GM19324 (cell line): ENCODE measurements at regions not wholly inside any gene's neighbourhood (a gene's known extent, or its start where the extent isn't known, plus 50 kb on each side); places are given as distances from the start of the nearest gene placed in this dataset.
"Not testable (repeated sequence)": the region's sequence is repeated elsewhere in the genome, so short reads cannot be mapped to it uniquely, and the experiment has no call there.

Experiments used
- ATAC-seq: cut with Tn5 transposase; IDR thresholded peaks from one replicate; pipeline ENCODE4 v1.9.1; 2021; ENCODE audit warnings: mild to moderate bottlenecking, moderate library complexity; ENCODE audit not compliant: unreplicated experiment, low FRiP score

- ATAC-seq: no peak
Measured at GRCh38 chr5:110977915-110978314, 93.6 kb upstream of the TSLP start.

DNA sequence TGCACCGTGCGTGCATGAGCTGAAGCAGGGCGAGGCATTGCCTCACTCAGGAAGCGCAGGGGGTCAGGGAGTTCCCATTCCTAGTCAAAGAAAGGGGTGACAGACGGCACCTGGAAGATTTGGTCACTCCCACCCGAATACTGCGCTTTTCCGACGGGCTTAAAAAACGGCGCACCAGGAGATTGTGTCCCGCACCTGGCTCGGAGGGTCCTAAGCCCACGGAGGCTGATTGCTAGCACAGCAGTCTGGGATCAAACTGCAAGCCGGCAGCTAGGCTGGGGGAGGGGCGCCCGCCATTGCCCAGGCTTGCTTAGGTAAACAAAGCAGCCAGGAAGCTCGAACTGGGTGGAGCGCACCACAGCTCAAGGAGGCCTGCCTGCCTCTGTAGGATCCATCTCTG is 85.6 kb upstream of the TSLP start:
- not testable (repeated sequence) for ATAC-seq

- ATAC-seq: not testable (repeated sequence)
Measured at GRCh38 chr5:110987573-110987972, 83.9 kb upstream of the TSLP start.

DNA sequence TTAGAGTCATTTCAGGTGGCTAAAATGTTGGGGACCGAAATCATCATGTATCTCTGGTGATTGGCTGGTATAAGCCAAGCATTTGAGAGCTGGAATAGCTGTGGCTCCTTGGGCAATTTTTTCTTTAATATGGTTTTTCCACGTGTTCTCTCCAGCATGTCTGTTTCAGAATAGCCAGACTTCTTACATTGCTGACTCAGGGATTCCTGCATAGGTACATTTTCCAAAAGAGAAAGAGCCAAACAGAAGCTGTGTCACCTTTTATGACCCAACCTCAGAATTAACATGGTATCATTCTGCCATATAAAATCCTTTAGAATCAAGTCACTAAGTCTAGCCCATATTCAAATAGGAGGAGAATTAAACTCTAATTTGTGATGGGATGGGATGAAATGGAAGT is 74.8 kb upstream of the TSLP start:
- ATAC-seq: no peak

DNA sequence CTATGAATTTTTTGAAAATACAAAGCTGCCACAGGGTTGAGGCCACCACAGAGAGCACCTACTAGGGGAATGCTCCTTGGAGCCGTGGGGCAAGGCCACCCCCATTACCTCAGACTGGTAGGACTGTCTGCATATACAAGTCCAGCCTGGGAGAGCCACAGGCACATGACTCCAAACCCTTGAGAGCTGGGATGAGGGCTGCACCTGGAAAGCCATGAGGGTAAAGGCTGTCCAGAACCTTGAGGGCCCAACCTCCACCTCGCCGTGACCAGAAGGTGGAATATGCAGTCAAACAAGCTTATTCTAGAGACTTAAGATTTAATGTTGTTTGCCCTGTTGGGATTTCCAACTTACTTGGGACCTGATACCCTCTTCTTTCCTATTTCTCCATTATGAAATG is 69.5 kb upstream of the TSLP start:
- no peak for ATAC-seq

DNA sequence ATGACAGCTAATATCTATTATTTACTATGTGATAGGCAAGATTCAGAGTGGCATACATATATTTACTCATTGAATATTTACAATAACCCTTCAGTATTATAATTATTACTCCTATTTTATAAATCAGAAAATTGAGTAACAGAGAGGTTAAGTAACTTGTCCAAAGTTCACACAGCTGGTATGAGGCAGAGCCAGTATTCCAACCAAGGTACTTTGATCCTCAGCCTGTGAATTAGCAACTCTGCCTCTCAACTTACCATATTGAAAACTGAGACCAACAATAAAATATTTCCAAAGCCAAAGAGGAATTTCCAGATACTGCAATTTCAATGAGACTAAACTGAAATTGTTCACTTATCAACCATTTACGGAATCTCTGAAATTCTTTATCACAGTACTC is 67.9 kb upstream of the TSLP start:
- no peak for ATAC-seq

DNA sequence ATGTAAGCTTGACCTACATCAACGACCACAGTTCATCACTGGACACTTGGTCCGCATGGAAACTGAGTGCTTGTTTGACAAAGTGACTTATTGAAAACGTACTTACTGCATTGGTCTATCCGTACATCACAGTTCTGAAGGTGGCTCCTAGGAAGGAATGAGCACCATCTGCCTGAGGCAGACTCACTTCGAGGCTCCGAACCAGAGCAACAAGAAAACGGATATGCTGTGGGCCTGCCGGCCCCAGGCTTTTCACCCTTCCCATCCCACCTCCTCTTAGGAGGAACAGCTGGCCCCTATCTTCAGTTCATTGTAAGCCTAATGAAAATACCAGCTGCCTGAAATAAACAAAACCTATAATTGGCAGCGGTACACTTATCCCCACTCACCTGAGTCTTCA is 67.2 kb upstream of the TSLP start:
- ATAC-seq: no peak

GRCh38 chr5:111010783-111011182 is 60.7 kb upstream of the TSLP start:
- ATAC-seq: no peak

DNA sequence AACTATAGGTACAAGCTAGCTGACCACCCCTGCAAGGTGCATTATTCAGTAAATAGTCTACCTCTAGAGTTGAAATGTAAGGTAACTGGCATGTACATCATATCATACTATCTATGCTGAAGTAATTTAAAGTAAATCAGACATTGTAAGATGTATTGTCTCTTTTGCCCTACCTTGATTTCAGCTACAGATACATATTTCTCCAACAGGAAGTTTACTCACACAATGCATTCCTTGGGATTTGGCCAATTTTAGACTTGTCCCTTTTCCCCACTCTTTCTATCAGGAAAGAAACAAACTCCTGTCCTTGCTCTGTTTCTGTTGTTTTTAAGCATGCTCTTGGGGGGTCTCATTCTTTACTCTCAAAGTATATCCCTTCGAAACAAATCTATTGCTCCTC is 58.5 kb upstream of the TSLP start:
- ATAC-seq: no peak

DNA sequence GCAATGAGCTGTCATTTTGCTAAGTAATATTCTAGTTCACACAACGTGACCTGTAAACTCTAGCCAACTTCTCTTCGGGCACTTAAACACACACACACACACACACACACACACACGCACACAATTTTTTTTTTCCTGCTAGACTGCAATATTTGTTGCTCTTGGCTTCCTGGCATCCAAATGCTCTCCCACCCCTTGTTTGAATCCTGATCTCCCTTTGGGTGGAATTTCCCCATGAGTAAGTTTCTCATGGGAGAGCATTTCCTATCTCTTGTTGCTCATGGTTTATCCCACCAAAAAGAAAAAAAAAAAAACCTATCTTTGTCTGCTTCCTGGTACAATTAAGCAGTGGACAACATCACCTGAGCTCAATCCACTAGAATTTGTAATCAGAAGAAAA is 54.7 kb upstream of the TSLP start:
- ATAC-seq: no peak

DNA sequence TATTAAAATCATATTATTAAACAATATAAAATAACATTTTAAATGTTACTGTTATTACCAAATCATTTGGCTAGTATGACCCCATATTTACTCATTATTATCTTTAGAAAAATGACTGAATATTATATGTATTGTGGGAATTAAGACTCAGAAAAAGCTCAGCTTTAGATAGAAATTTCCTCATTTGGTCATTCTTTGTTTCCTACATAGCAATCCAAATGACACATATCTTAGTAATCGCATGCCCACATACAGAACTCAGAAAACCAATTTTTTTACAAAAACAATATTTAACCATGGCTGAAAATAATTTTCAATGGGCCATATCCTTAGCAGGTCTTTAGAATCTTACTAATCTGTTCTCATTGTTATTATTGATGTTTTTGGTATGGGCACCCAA is 53.8 kb upstream of the TSLP start:
- no peak for ATAC-seq
